Kidney epithelial cell (primary cell): ENCODE measurements at regions not wholly inside any gene's neighbourhood (a gene's known extent, or its start where the extent isn't known, plus 50 kb on each side); places are given as distances from the start of the nearest gene placed in this dataset.

ENCODE experiments used
- DNase-seq: peaks from one replicate; pipeline ENCODE4 v3.0.0-alpha.2; 2010; ENCODE audit warnings: low read depth
- H3K27me3 ChIP-seq: 2 replicates; pipeline ENCODE4 v1.6.0; 2011; ENCODE audit warnings: low read length; ENCODE audit not compliant: control insufficient read depth, insufficient read depth
- H3K36me3 ChIP-seq: 2 replicates; pipeline ENCODE4 v1.5.1; 2011; ENCODE audit warnings: low read length; ENCODE audit not compliant: control insufficient read depth, insufficient read depth
- H3K4me3 ChIP-seq: 2 replicates; pipeline ENCODE4 v1.5.1; 2011; ENCODE audit warnings: low read depth, mild to moderate bottlenecking, control low read depth, low read length
- TF ChIP-seq, protein P1 (sequence below): IDR thresholded peaks from 2 replicates; pipeline ENCODE4 v1.5.1; 2011; ENCODE audit warnings: mild to moderate bottlenecking, moderate library complexity, low read length, control low read depth, inconsistent platforms; ENCODE audit not compliant: insufficient read depth, poor library complexity, severe bottlenecking

DNA sequence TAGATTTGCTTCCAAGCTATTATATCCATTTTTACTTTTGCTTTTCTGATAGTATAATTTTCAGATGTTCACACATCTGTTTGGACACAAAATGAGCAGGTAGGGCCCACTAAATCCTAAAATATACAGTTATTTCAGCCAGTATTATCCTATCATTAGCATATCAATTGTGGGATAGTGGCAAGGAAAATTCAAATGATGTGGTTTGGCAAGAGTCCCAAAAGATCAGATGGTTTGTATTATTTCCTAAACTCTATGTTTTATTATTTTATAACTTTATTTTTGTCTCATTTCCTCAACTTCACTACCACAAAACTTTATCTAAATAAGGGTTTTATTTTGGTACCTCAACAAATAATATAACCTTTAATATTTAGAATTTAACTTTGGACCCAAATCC, 1659.6 kb downstream of the NCAM2 start:
- H3K27me3 ChIP-seq = no peaks in the 10 kb centered on the region
- TF ChIP-seq, protein P1, sequence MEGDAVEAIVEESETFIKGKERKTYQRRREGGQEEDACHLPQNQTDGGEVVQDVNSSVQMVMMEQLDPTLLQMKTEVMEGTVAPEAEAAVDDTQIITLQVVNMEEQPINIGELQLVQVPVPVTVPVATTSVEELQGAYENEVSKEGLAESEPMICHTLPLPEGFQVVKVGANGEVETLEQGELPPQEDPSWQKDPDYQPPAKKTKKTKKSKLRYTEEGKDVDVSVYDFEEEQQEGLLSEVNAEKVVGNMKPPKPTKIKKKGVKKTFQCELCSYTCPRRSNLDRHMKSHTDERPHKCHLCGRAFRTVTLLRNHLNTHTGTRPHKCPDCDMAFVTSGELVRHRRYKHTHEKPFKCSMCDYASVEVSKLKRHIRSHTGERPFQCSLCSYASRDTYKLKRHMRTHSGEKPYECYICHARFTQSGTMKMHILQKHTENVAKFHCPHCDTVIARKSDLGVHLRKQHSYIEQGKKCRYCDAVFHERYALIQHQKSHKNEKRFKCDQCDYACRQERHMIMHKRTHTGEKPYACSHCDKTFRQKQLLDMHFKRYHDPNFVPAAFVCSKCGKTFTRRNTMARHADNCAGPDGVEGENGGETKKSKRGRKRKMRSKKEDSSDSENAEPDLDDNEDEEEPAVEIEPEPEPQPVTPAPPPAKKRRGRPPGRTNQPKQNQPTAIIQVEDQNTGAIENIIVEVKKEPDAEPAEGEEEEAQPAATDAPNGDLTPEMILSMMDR = no peak
- no peak for DNase-seq
- no peak overlapping the region for H3K4me3 ChIP-seq
- no peaks in the 10 kb centered on the region for H3K36me3 ChIP-seq

DNA sequence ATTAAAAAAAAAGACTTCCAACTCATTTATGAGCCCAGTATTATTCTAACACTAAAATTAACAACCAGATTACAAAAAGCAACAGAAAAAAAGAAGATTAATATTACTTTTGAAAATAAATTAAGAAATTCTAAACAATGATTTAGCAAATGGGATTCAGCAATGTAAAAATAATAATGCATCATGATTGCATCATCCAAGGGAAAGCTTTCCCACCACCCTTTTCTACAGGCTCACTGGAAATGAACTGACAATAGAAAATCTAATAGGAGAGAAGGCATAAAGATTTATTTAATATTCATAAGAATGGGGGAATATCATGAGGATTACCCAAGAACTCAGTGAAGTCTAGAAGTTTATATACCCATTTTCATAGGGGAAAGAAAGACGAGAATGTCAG, 1671.9 kb downstream of the NCAM2 start:
- TF ChIP-seq, protein P1 = no peak
- no peaks in the 10 kb centered on the region for H3K27me3 ChIP-seq
- no peak overlapping the region for H3K4me3 ChIP-seq
- DNase-seq = no peak
- H3K36me3 ChIP-seq = no peaks in the 10 kb centered on the region

DNA sequence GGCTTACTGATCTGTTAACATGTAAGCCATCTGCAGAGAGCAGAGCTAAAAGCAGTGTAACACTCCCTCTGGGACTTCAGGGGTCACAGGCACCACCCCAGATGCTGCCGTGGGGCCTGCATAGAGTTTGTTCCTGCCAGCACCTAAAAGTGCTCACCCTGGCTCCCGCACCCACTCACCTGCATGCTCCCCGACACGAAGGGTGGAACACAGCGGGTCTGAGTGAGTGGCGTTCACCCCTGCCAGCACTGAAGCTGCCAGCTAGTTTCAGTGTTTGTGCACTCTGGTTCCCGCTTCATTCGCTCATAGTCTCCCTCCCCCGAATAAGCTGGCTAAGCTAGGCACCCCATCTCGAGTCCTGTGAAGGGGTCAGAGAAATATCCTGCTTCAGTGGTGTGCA, 1681.0 kb downstream of the NCAM2 start:
- H3K27me3 ChIP-seq = no peaks in the 10 kb centered on the region
- H3K4me3 ChIP-seq = no peak overlapping the region
- DNase-seq = no peak
- H3K36me3 ChIP-seq = no peaks in the 10 kb centered on the region
- TF ChIP-seq, protein P1 = no peak

DNA sequence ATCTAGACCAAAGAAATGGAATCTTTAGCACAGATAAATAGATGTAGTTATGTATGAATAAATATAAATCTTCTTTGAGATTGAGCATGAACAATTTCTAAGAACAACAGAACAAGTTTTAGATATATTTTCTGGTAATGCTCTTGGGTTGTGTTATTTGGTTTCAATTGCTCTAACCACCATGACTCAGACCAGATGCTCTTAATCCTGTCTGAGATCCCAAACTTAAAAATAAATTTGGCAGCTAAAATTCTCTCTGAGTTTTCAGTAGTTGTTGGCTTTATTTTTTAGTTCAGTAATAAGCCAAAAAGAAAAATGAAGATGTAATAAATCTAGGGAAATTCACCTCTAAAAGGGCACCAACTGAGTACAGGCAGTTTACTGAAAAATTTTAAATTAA, 1693.4 kb downstream of the NCAM2 start:
- Histone ChIP-seq H3K36me3 (no peaks in the 10 kb centered on the region), H3K27me3 (no peaks in the 10 kb centered on the region), H3K4me3 (no peak overlapping the region)
- no peak for DNase-seq
- TF ChIP-seq, protein P1 = no peak

DNA sequence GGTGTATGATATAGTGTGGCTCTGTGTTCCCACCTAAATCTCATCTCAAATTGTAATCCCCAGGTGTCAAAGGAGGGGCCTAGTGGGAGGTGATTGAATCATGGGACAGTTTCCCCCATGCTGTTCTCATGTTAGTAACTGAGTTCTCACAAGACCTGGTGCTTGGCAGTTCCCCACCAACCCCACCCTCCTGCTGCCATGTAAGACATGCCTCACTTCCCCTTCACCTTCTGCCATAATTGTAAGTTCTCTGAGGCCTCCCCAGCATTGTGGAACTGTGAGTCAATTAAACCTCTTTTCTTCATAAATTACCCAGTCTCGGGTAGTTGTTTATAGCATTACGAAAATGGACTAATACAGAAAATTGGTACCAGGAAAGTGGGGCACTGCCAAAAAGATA, 1705.3 kb downstream of the NCAM2 start:
- Histone ChIP-seq H3K36me3 (no peaks in the 10 kb centered on the region), H3K27me3 (no peaks in the 10 kb centered on the region), H3K4me3 (no peak overlapping the region)
- DNase-seq = no peak
- TF ChIP-seq, protein P1 = no peak

DNA sequence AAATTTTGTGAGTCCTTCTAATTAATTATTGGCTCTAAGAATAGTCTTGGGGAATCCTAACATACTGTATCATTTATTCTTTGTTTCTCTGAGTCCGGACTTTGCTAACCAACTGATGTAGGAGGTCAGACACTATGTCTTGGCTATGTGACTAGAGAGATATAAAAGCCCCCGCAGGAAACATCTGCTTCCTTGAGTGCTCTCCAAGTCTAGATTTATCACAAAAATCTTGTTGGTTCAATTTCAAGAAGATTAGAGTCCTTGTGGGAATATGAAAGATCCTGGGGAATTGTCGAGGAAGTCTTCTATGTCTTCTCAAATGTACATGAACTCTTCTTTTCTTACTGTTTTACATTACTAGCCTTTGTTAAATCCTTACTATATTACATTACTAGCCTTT, 1712.5 kb downstream of the NCAM2 start:
- Histone ChIP-seq H3K27me3 (no peaks in the 10 kb centered on the region), H3K36me3 (no peaks in the 10 kb centered on the region), H3K4me3 (no peak overlapping the region)
- no peak for DNase-seq
- TF ChIP-seq, protein P1 = no peak
